Embryonic facial prominence (tissue), 1 donor: ENCODE measurements at regions not wholly inside any gene's neighbourhood (a gene's known extent, or its start where the extent isn't known, plus 50 kb on each side); places are given as distances from the start of the nearest gene placed in this dataset.
"Not testable (repeated sequence)": the region's sequence is repeated elsewhere in the genome, so short reads cannot be mapped to it uniquely, and the experiment has no call there.

ENCODE experiments used
- DNase-seq: peaks from one replicate; pipeline ENCODE4 v3.0.0-alpha.2; 2016; ENCODE audit errors: extremely low spot score

GRCh38 chr12:97713270-97713669 is 250.7 kb downstream of the RMST start:
- DNase-seq, result no peak

- no peak for DNase-seq
These were observed 251.5 kb downstream of the RMST start for GRCh38 chr12:97714107-97714563.

GRCh38 chr12:97716356-97716755 is 253.8 kb downstream of the RMST start:
- no peak for DNase-seq

GRCh38 chr12:97723801-97724200 is 261.2 kb downstream of the RMST start:
- DNase-seq, result not testable (repeated sequence)

GRCh38 chr12:97745406-97746101 is 282.9 kb downstream of the RMST start:
- no peak for DNase-seq

- no peak for DNase-seq
These were observed 285.7 kb downstream of the RMST start for GRCh38 chr12:97748298-97748697.

GRCh38 chr12:97751704-97752103 is 289.1 kb downstream of the RMST start:
- DNase-seq, result no peak

GRCh38 chr12:97752129-97752528 is 289.5 kb downstream of the RMST start:
- no peak for DNase-seq

GRCh38 chr12:97753332-97753731 is 290.7 kb downstream of the RMST start:
- DNase-seq, result no peak

GRCh38 chr12:97754306-97754705 is 291.7 kb downstream of the RMST start:
- DNase-seq, result no peak

GRCh38 chr12:97756066-97756666 is 293.6 kb downstream of the RMST start:
- no peak for DNase-seq

- DNase-seq, result no peak
These were observed 294.1 kb downstream of the RMST start for GRCh38 chr12:97756741-97757140.

- DNase-seq, result no peak
These were observed 295.0 kb downstream of the RMST start for GRCh38 chr12:97757481-97758193.

GRCh38 chr12:97758194-97758501 is 295.5 kb downstream of the RMST start:
- DNase-seq, result no peak

GRCh38 chr12:97758586-97758985 is 296.0 kb downstream of the RMST start:
- no peak for DNase-seq

GRCh38 chr12:97760601-97761000 is 298.0 kb downstream of the RMST start:
- no peak for DNase-seq

- DNase-seq, result no peak
These were observed 300.5 kb downstream of the RMST start for GRCh38 chr12:97763113-97763512.

- no peak for DNase-seq
These were observed 302.1 kb downstream of the RMST start for GRCh38 chr12:97764700-97765099.

GRCh38 chr12:97767347-97767746 is 304.7 kb downstream of the RMST start:
- no peak for DNase-seq

- DNase-seq, result no peak
These were observed 315.5 kb downstream of the RMST start for GRCh38 chr12:97778111-97778510.

- no peak for DNase-seq
These were observed 318.7 kb downstream of the RMST start for GRCh38 chr12:97781342-97781741.

GRCh38 chr12:97784904-97785303 is 322.3 kb downstream of the RMST start:
- no peak for DNase-seq

GRCh38 chr12:97790281-97790680 is 327.7 kb downstream of the RMST start:
- DNase-seq, result no peak
